Raji (cell line): ENCODE measurements at regions not wholly inside any gene's neighbourhood (a gene's known extent, or its start where the extent isn't known, plus 50 kb on each side); places are given as distances from the start of the nearest gene placed in this dataset.

Experiments used
- POLR2A ChIP-seq: IDR thresholded peaks from 2 replicates; pipeline ENCODE4 v1.6.1; 2011; ENCODE audit warnings: low read depth, low read length, control low read depth; ENCODE audit not compliant: insufficient read depth

GRCh38 chr16:86037999-86038925 is 139.3 kb downstream of the IRF8 start:
- no peak for TF ChIP-seq POLR2A

GRCh38 chr16:86038926-86039310 is 140.0 kb downstream of the IRF8 start:
- no peak for TF ChIP-seq POLR2A

GRCh38 chr16:86039606-86040005 is 140.6 kb downstream of the IRF8 start:
- TF ChIP-seq POLR2A, result no peak

GRCh38 chr16:86040496-86040895 is 141.5 kb downstream of the IRF8 start:
- no peak for TF ChIP-seq POLR2A

GRCh38 chr16:86041215-86041614 is 142.3 kb downstream of the IRF8 start:
- no peak for TF ChIP-seq POLR2A

GRCh38 chr16:86041807-86042206 is 142.8 kb downstream of the IRF8 start:
- TF ChIP-seq POLR2A, result no peak

GRCh38 chr16:86042393-86042792 is 143.4 kb downstream of the IRF8 start:
- TF ChIP-seq POLR2A, result no peak

- no peak for TF ChIP-seq POLR2A
Observed at GRCh38 chr16:86042996-86043725, 144.2 kb downstream of the IRF8 start.

GRCh38 chr16:86044241-86044671 is 145.3 kb downstream of the IRF8 start:
- TF ChIP-seq POLR2A, result no peak

- TF ChIP-seq POLR2A, result no peak
Observed at GRCh38 chr16:86044881-86045590, 146.1 kb downstream of the IRF8 start.

GRCh38 chr16:86045591-86045971 is 146.6 kb downstream of the IRF8 start:
- TF ChIP-seq POLR2A, result no peak

GRCh38 chr16:86046026-86046425 is 147.1 kb downstream of the IRF8 start:
- no peak for TF ChIP-seq POLR2A

- no peak for TF ChIP-seq POLR2A
Observed at GRCh38 chr16:86046667-86047270, 147.8 kb downstream of the IRF8 start.

- no peak for TF ChIP-seq POLR2A
Observed at GRCh38 chr16:86048221-86048620, 149.3 kb downstream of the IRF8 start.
